SK-N-MC (cell line): ENCODE measurements at regions not wholly inside any gene's neighbourhood (a gene's known extent, or its start where the extent isn't known, plus 50 kb on each side); places are given as distances from the start of the nearest gene placed in this dataset.

ENCODE experiments used
- DNase-seq: peaks from one replicate; pipeline ENCODE4 v3.0.0-alpha.2; 2011; ENCODE audit warnings: low read depth, low spot score
- H3K27ac ChIP-seq: fragments of 200-600 bp; sonication (generic); 2 replicates; pipeline ENCODE4 v1.5.1; 2016; ENCODE audit warnings: mixed run types
- H3K36me3 ChIP-seq: fragments of 200-600 bp; sonication (generic); 2 replicates; pipeline ENCODE4 v1.6.1; 2017; ENCODE audit warnings: antibody characterized with exemption, low read length, mixed read lengths; ENCODE audit not compliant: insufficient read depth
- H3K4me3 ChIP-seq: fragments of 200-600 bp; sonication (generic); 2 replicates; pipeline ENCODE4 v1.5.1; 2016
- H3K9ac ChIP-seq: fragments of 200-600 bp; sonication (generic); 2 replicates; pipeline ENCODE4 v1.8.0; 2017; ENCODE audit warnings: mixed run types, mixed read lengths; ENCODE audit not compliant: insufficient read length
- H3K9me3 ChIP-seq: fragments of 200-600 bp; sonication (generic); 2 replicates; pipeline ENCODE4 v1.6.1; 2017; ENCODE audit warnings: low read depth, mild to moderate bottlenecking, antibody characterized with exemption, low read length, moderate library complexity, mixed read lengths
- EZH2 ChIP-seq: fragments of 200-600 bp; sonication (generic); IDR thresholded peaks from one replicate; pipeline ENCODE4 v1.6.1; 2017; ENCODE audit warnings: antibody characterized with exemption
- FOXP2 ChIP-seq: optimal IDR thresholded peaks from 2 replicates; pipeline ENCODE3; 2011; ENCODE audit warnings: mild to moderate bottlenecking, moderate library complexity; ENCODE audit not compliant: insufficient read depth; ENCODE audit errors: extremely low read length, control extremely low read depth
- POLR2AphosphoS5 ChIP-seq: IDR thresholded peaks from 2 replicates; pipeline ENCODE4 v1.6.1; 2012; ENCODE audit warnings: mild to moderate bottlenecking, low read depth, low read length, borderline replicate concordance

DNA sequence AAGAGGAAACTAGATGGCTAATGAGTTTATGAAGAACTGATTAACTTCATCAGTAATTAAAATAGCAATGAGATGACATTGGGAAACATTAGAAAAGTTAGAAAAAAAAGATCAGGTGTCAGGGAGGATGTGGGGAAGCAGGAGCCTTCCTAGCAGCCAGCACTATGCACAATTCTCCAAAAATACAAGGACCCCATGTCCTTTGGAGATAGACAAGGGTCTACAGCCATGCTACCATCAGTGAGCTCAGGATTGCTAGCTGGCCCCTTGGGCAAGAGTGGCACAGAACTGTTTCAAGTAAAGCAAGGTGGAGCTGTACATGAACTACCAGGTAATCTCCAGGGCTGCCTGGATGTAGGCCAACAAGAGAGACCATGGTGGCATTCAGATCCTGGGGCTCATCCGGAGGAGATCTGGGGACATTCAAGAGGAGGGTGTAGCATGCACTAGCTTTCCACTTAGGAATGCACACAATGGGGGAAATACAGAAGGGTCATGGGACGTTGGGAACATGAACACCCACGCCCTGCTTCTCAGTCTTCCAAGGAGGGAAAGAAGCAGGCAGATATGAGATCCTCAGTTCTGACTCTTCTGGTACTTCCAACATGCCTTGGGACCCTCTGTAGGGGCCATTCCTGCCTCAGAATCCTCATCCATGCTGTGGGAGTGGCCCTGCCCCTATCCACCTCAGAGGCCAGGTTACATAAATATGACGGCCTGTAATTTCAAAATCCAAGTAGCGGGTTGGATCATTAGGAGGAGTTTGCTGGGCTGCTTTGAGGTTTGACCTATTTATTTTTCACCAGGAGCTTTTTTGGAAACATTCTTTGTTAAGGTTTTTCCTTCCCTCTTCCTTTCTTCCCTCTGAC is 82.2 kb upstream of the HABP2 start:
- no peaks in the 10 kb centered on the region for H3K9me3 ChIP-seq
- no peak for DNase-seq
- H3K9ac ChIP-seq, result no peak overlapping the region
- no peaks in the 10 kb centered on the region for H3K36me3 ChIP-seq
- H3K27ac ChIP-seq, result 0 out of 2 replicates have a peak overlapping the region, but pooled peaks have one; percentile 42
- TF ChIP-seq FOXP2 (no peak), POLR2AphosphoS5 (no peak), EZH2 (no peak)
- no peak overlapping the region for H3K4me3 ChIP-seq

DNA sequence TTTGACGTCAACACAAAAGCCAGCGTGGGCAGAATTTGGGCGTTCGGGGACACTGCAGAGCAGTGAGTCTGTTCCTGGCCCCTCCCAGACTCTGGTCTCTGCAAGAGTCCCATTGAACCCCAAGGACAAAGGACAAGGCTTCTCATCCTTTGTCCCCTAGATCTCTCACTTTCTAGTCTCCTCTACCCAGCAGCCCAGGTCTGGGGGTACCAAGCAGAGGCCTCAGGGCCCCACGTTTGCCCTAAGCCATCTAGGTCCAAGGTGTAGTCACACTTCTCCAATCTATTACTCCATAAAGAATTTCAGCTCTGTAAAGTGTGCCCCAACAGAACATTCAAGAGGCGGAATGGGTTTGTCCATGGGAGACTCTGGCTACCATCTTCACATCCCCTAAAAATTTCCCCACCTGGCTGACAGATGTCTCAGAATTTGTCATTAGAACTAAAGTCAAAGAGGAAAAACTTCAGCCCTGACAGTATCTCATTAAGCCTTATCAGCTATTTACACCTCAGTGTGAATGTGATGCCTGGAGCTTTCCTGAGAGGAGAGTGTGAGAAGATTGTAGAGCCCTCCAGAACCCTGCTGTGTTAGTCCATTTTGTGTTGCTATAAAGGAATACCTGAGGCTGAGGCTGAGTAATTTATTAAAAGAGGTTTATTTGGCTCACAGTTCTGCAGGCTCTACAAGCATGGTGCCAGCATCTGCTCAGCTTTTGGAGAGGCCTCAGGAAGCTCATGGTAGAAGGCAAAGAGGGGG is 81.4 kb upstream of the HABP2 start:
- no peak overlapping the region for H3K9ac ChIP-seq
- DNase-seq, result no peak
- H3K27ac ChIP-seq, result no peak overlapping the region
- no peak overlapping the region for H3K4me3 ChIP-seq
- no peak for TF ChIP-seq POLR2AphosphoS5
- TF ChIP-seq FOXP2, result no peak
- no peak for TF ChIP-seq EZH2
- no peaks in the 10 kb centered on the region for H3K9me3 ChIP-seq
- no peaks in the 10 kb centered on the region for H3K36me3 ChIP-seq

DNA sequence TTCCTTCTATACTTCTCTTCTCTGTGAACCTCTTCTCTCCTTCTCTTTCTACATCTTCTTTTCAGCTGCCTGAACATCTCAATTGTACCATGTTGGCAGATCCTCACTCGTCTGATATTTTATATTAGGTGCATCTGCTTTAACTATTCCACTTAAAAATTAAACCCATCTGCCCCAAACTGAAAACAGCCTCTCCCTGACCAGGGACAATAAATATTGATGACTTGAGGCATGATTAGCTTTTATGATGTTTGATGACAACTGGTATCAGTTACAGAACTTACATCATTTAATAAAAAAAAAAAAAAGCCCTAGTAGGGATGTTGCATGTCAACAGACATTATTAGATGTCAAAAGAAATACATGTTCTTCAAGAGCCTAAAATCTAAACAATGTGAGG is 79.8 kb upstream of the HABP2 start:
- H3K36me3 ChIP-seq, result no peaks in the 10 kb centered on the region
- no peak overlapping the region for H3K4me3 ChIP-seq
- no peak overlapping the region for H3K9ac ChIP-seq
- peak overlapping the region; percentile 90 for H3K27ac ChIP-seq
- no peak for TF ChIP-seq FOXP2
- TF ChIP-seq EZH2, result no peak
- TF ChIP-seq POLR2AphosphoS5, result no peak
- no peaks in the 10 kb centered on the region for H3K9me3 ChIP-seq
- no peak for DNase-seq

DNA sequence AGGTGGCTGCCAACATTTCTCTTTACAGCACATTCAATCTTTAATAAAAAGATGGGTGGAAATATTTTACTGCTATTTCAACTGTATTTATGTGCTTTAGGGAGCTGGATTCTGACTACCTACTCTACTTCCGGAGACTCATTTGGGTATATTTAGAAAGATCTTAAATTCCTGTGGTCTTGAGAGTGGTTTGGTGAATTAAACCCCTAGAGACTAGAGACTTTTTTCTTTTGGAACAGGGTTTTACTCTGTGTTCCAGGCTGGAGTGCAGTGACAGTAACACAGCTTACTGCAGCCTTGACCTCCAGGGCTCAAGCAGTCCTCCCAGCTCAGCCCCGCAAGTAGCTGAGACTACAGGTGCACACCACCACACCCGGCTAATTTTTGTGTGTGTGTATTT is 79.0 kb upstream of the HABP2 start:
- Histone ChIP-seq H3K9me3 (no peaks in the 10 kb centered on the region), H3K4me3 (peak overlapping the region; percentile 40; the same call in 1 of the 2 replicates), H3K27ac (peak overlapping the region; percentile 90), H3K9ac (no peak overlapping the region), H3K36me3 (no peaks in the 10 kb centered on the region)
- peak; percentile 42 for DNase-seq
- TF ChIP-seq POLR2AphosphoS5, result no peak
- no peak for TF ChIP-seq EZH2
- no peak for TF ChIP-seq FOXP2

DNA sequence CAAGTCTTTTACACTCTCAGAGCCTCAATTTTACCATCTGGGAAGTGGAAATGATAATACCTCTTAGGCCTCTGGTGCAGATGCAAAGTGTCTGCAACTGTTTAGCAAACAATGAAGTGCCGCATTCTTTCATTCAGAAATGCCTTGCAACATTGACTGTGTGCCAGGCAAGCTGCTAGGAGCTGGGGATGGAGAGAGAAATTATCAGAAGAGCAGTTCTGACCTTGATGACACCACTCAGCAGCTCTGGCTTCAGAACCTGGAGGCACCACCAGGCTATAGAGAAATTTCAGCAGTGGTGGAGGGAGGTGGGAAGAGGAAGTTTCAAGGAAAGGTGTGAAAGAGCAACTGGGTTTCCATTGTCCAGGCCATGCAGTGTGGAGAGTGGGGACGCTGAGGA is 78.1 kb upstream of the HABP2 start:
- Histone ChIP-seq H3K36me3 (no peaks in the 10 kb centered on the region), H3K27ac (no peak overlapping the region), H3K9ac (no peak overlapping the region), H3K4me3 (no peak overlapping the region), H3K9me3 (no peaks in the 10 kb centered on the region)
- TF ChIP-seq EZH2 (no peak), FOXP2 (no peak), POLR2AphosphoS5 (no peak)
- DNase-seq, result no peak

DNA sequence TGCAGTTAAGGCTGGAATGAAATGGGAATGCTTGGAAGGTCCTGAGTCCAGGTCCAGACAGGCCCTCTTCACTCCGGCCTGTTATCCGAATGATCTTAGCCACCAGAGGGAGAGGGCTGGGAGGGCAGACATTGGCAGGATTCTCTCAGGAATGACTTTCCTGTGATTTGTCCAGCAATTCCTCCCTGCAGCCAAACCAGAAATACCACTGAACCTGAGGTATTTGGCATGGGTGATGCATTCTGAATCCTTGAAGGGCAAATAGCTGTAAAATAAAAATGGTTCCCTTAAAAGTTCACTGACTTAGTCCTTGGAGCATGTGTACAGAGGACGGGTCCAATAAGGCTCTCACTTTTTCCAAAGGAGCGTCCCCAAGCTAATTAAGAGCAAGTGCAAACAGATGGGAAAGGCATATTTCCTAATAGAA is 77.5 kb upstream of the HABP2 start:
- Histone ChIP-seq H3K36me3 (no peaks in the 10 kb centered on the region), H3K4me3 (no peak overlapping the region), H3K9ac (no peak overlapping the region), H3K27ac (no peak overlapping the region), H3K9me3 (no peaks in the 10 kb centered on the region; the same call in 1 of the 2 replicates)
- no peak for DNase-seq
- no peak for TF ChIP-seq POLR2AphosphoS5
- no peak for TF ChIP-seq FOXP2
- TF ChIP-seq EZH2, result no peak

DNA sequence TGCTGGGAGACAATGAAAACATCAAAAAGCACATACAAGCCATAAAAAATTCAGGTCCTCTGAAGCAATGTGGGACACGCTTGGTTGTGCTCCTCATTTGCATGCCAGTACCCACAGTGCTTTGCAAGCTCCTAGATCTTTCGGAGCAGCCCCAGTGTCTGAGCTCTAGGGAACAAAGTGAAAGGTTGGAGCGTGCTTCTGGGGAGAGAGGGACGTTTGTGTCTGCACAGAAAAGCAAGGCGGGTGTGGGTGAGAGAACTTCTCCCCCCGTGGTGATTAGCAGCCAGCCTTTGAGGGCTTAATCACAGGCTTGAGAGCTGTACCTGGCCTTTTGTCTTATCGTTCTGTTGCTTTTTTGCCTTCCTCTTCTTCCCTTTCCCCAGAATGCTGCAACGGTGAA is 76.7 kb upstream of the HABP2 start:
- no peak overlapping the region for H3K27ac ChIP-seq
- H3K9me3 ChIP-seq, result no peaks in the 10 kb centered on the region; the same call in 1 of the 2 replicates
- no peak for TF ChIP-seq FOXP2
- no peak for TF ChIP-seq POLR2AphosphoS5
- no peak for TF ChIP-seq EZH2
- no peak for DNase-seq
- no peak overlapping the region for H3K4me3 ChIP-seq
- H3K36me3 ChIP-seq, result no peaks in the 10 kb centered on the region
- H3K9ac ChIP-seq, result no peak overlapping the region

DNA sequence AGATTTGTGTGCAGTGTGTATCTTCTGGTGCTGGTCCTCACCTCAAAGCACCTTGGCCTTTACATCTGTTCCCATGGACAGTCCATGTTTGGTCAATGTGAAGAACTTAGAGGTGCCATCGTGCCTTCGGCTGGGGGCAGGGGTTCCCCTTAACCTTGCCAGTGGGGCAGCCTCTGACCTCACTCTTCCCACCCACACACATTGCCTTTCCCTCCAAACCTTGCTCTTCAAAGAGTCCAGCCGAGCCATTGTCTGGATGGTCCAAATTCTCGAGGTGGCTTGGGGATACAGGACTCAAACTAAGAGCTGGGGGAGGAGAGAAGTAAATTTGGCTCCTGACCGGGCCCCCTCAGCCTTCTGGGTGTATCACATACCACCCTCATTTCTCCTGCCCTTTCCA is 76.2 kb upstream of the HABP2 start:
- no peak for DNase-seq
- Histone ChIP-seq H3K4me3 (no peak overlapping the region), H3K9ac (no peak overlapping the region), H3K36me3 (no peaks in the 10 kb centered on the region), H3K9me3 (no peaks in the 10 kb centered on the region; the same call in 1 of the 2 replicates), H3K27ac (no peak overlapping the region)
- no peak for TF ChIP-seq POLR2AphosphoS5
- TF ChIP-seq EZH2, result no peak
- no peak for TF ChIP-seq FOXP2
